HEK293 (cell line): ENCODE measurements at regions not wholly inside any gene's neighbourhood (a gene's known extent, or its start where the extent isn't known, plus 50 kb on each side); places are given as distances from the start of the nearest gene placed in this dataset.
A peak's percentile ranks its signal among the peaks of the same experiment; 100 is the strongest.
"Not testable (repeated sequence)": the region's sequence is repeated elsewhere in the genome, so short reads cannot be mapped to it uniquely, and the experiment has no call there.

ENCODE experiments used
- CTCF ChIA-PET: fragments of 350-600 bp; formaldehyde crosslinking; extraction: SDS; loops from one replicate; lab custom pipeline; 2021; ENCODE audit warnings: antibody characterized with exemption; lab: Yijun Ruan, JAX
- POLR2A ChIA-PET: fragments of 300-600 bp; formaldehyde crosslinking; extraction: SDS; loops from one replicate; lab custom pipeline; 2020; ENCODE audit warnings: antibody characterized with exemption, inconsistent platforms; lab: Yijun Ruan, JAX
- H3K27ac ChIP-seq: fragments of 200-500 bp; sonication (Bioruptor generic); 2 replicates; pipeline ENCODE4 v1.5.1; 2014; ENCODE audit warnings: low read depth, low read length, control low read depth, inconsistent platforms; ENCODE audit errors: extremely low read depth
- H3K36me3 ChIP-seq, 2 experiments: fragments of 200-500 bp in 1 of 2; sonication (Bioruptor generic) in 1 of 2; 1 replicate in 1 of 2; 2 replicates in 1 of 2; pipeline ENCODE4 v1.5.1; 2014 to 2017; ENCODE audit warnings: inconsistent platforms in 2 of 2, low read length in 2 of 2; ENCODE audit not compliant: control insufficient read depth in 2 of 2, insufficient read depth in 1 of 2
- H3K4me1 ChIP-seq: fragments of 200-500 bp; sonication (Bioruptor generic); 2 replicates; pipeline ENCODE4 v1.5.1; 2014; ENCODE audit warnings: mild to moderate bottlenecking, low read length, inconsistent platforms; ENCODE audit not compliant: control insufficient read depth, insufficient read depth
- H3K4me3 ChIP-seq: 2 replicates; pipeline ENCODE4 v1.5.1; 2011; ENCODE audit warnings: low read depth, mild to moderate bottlenecking, control low read depth, low read length, moderate library complexity
- H3K9me3 ChIP-seq: fragments of 200-500 bp; sonication (Bioruptor generic); 2 replicates; pipeline ENCODE4 v1.5.1; 2014; ENCODE audit warnings: low read depth, low read length, inconsistent platforms; ENCODE audit not compliant: control insufficient read depth, insufficient read depth
- CTCF ChIP-seq: fragments of 450-650 bp; formaldehyde crosslinking; IDR thresholded peaks from 2 replicates; pipeline ENCODE4 v1.5.1; 2016; ENCODE audit warnings: missing biosample characterization, missing genetic modification characterization
- YY1 ChIP-seq: fragments of 450-650 bp; formaldehyde crosslinking; IDR thresholded peaks from 2 replicates; pipeline ENCODE4 v1.5.1; 2018; ENCODE audit warnings: missing biosample characterization, missing genetic modification characterization
- ZBTB49 ChIP-seq: fragments of 450-650 bp; formaldehyde crosslinking; IDR thresholded peaks from 2 replicates; pipeline ENCODE4 v1.5.1; 2016; ENCODE audit warnings: missing biosample characterization, missing genetic modification characterization, low read depth
- ZFP37 ChIP-seq: fragments of 450-650 bp; formaldehyde crosslinking; IDR thresholded peaks from 2 replicates; pipeline ENCODE4 v1.5.1; 2016; ENCODE audit warnings: missing biosample characterization, missing genetic modification characterization
- ZNF280D ChIP-seq: fragments of 450-650 bp; formaldehyde crosslinking; IDR thresholded peaks from 2 replicates; pipeline ENCODE4 v1.5.1; 2016; ENCODE audit warnings: missing biosample characterization, missing genetic modification characterization
- ZNF350 ChIP-seq: fragments of 450-650 bp; formaldehyde crosslinking; IDR thresholded peaks from 2 replicates; pipeline ENCODE4 v1.5.0; 2017; ENCODE audit warnings: missing biosample characterization, mild to moderate bottlenecking, missing genetic modification characterization
- ZNF433 ChIP-seq: fragments of 450-650 bp; formaldehyde crosslinking; IDR thresholded peaks from 2 replicates; pipeline ENCODE4 v1.5.1; 2016; ENCODE audit warnings: missing biosample characterization, missing genetic modification characterization, low read depth
- ZNF561 ChIP-seq: fragments of 450-650 bp; IDR thresholded peaks from 2 replicates; pipeline ENCODE4 v1.5.1; 2018; ENCODE audit warnings: missing biosample characterization, missing genetic modification characterization, borderline replicate concordance
- ZNF585B ChIP-seq: fragments of 450-650 bp; formaldehyde crosslinking; IDR thresholded peaks from 2 replicates; pipeline ENCODE4 v1.5.1; 2016; ENCODE audit warnings: missing biosample characterization, missing genetic modification characterization
- ZNF654 ChIP-seq: fragments of 450-650 bp; formaldehyde crosslinking; IDR thresholded peaks from 2 replicates; pipeline ENCODE4 v1.5.1; 2016; ENCODE audit warnings: low read depth, missing biosample characterization, missing genetic modification characterization
- ZNF704 ChIP-seq: fragments of 450-650 bp; formaldehyde crosslinking; IDR thresholded peaks from 2 replicates; pipeline ENCODE4 v1.5.1; 2016; ENCODE audit warnings: missing biosample characterization, missing genetic modification characterization
- ZSCAN16 ChIP-seq: fragments of 450-650 bp; formaldehyde crosslinking; IDR thresholded peaks from 2 replicates; pipeline ENCODE4 v1.5.1; 2016; ENCODE audit warnings: missing biosample characterization, missing genetic modification characterization
- TF ChIP-seq, protein P1 (sequence below): sonication (generic); formaldehyde crosslinking; IDR thresholded peaks from 2 replicates; pipeline ENCODE4 v1.8.1; 2022; ENCODE audit warnings: mild to moderate bottlenecking, moderate library complexity, missing genetic modification reagents

- no peak for TF ChIP-seq ZBTB49 (tag by site-specific recombination)
- TF ChIP-seq ZNF350 (tag by site-specific recombination), result no peak
- no peak for TF ChIP-seq YY1 (tag by site-specific recombination)
- TF ChIP-seq, protein P1, sequence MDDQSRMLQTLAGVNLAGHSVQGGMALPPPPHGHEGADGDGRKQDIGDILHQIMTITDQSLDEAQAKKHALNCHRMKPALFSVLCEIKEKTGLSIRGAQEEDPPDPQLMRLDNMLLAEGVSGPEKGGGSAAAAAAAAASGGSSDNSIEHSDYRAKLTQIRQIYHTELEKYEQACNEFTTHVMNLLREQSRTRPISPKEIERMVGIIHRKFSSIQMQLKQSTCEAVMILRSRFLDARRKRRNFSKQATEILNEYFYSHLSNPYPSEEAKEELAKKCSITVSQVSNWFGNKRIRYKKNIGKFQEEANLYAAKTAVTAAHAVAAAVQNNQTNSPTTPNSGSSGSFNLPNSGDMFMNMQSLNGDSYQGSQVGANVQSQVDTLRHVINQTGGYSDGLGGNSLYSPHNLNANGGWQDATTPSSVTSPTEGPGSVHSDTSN (CRISPR knock-in tag), result no peak
- no peak for TF ChIP-seq ZFP37
- no peak for TF ChIP-seq ZNF654
- POLR2A ChIA-PET, result no interaction called here
- Histone ChIP-seq H3K27ac (no peak overlapping the region), H3K36me3 (no peaks in the 10 kb centered on the region), H3K9me3 (no peaks in the 10 kb centered on the region), H3K4me1 (peaks cover 7% of the 10 kb centered on the region), H3K4me3 (no peak overlapping the region)
- CTCF ChIA-PET, result interaction anchor here (0.6 to 1.0 kb wide), 2 partner anchors 506 to 622 kb away, joined by 3 to 4 read pairs; partner anchors contain the start of gene CITED2
Measured at GRCh38 chr6:139879823-139880356, 505.4 kb upstream of the CITED2 start.

DNA sequence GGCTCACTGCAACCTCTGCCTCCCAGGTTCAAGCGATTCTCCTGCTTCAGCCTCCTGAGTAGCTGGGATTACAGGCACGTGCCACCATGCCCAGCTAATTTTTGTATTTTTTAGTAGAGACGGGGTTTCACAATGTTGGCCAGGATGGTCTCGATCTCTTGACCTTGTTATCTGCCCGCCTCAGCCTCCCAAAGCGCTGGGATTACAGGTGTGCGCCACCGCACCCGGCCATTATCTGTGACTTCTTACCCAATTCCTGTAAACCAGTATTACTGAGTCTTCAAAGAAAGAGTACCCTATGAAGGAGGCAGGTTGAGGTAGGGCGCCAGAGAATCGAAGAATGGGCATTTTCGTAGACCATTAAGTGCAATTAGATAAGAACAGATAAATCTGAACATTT, 504.8 kb upstream of the CITED2 start:
- H3K4me3 ChIP-seq, H3K27ac ChIP-seq, H3K36me3 ChIP-seq, POLR2A ChIA-PET, H3K4me1 ChIP-seq, CTCF ChIA-PET, H3K9me3 ChIP-seq: not testable (repeated sequence)

GRCh38 chr6:139877828-139878405, 503.5 kb upstream of the CITED2 start:
- TF ChIP-seq ZNF280D (tag by site-specific recombination) (no peak), CTCF (peak; percentile 25; the same call in 1 of the 2 replicates), ZSCAN16 (no peak), ZBTB49 (tag by site-specific recombination) (no peak), ZNF585B (tag by site-specific recombination) (no peak), ZNF433 (tag by site-specific recombination) (no peak), ZNF704 (tag by site-specific recombination) (no peak), ZNF561 (no peak)
- TF ChIP-seq, all 188 proteins: peak for 1
- CTCF ChIA-PET, result interaction anchor here (0.6 kb wide), 1 partner anchor 351 kb away, joined by 3 read pairs; no protein-coding TSS in a partner anchor

More at GRCh38 chr6:139877828-139878405, 503.5 kb upstream of the CITED2 start:
- Histone ChIP-seq H3K4me1 (peaks cover 4% of the 10 kb centered on the region), H3K4me3 (no peak overlapping the region), H3K36me3 (no peaks in the 10 kb centered on the region), H3K27ac (no peak overlapping the region), H3K9me3 (no peaks in the 10 kb centered on the region)
- POLR2A ChIA-PET, result no interaction called here
